Mesenchymal stem cell (in vitro differentiated cells and primary cell): ENCODE measurements at regions not wholly inside any gene's neighbourhood (a gene's known extent, or its start where the extent isn't known, plus 50 kb on each side); places are given as distances from the start of the nearest gene placed in this dataset.

ENCODE experiments used
- DNase-seq: peaks from one replicate; pipeline ENCODE4 v3.0.0-alpha.2; 2013
- H2AFZ ChIP-seq: one replicate; pipeline ENCODE4 v1.6.1; 2013; ENCODE audit warnings: low read depth, mild to moderate bottlenecking, control low read depth, inconsistent platforms, low read length, moderate library complexity
- H2AK5ac ChIP-seq: 2 replicates; pipeline ENCODE4 v1.6.1; 2013; ENCODE audit warnings: low read length, moderate library complexity, mild to moderate bottlenecking, inconsistent platforms; ENCODE audit not compliant: severe bottlenecking
- H2BK120ac ChIP-seq: one replicate; pipeline ENCODE4 v1.6.1; 2013; ENCODE audit warnings: low read depth, mild to moderate bottlenecking, inconsistent platforms, low read length, moderate library complexity
- H2BK12ac ChIP-seq, 2 experiments: one replicate each; pipeline ENCODE4 v1.6.1; 2013; ENCODE audit warnings: inconsistent platforms in 2 of 2, low read length in 2 of 2, mild to moderate bottlenecking in 2 of 2, moderate library complexity in 2 of 2, control low read depth in 1 of 2
- H2BK15ac ChIP-seq: one replicate; pipeline ENCODE4 v1.6.1; 2013; ENCODE audit warnings: mild to moderate bottlenecking, low read depth, inconsistent platforms; ENCODE audit not compliant: poor library complexity, severe bottlenecking
- H2BK5ac ChIP-seq: 2 replicates; pipeline ENCODE4 v1.6.1; 2013; ENCODE audit warnings: low read depth, mild to moderate bottlenecking, low read length, control low read depth, inconsistent platforms; ENCODE audit not compliant: poor library complexity, severe bottlenecking
- H3K14ac ChIP-seq, 2 experiments: one replicate each; pipeline ENCODE4 v1.6.1; 2013; ENCODE audit warnings: inconsistent platforms in 2 of 2, low read length in 2 of 2, control low read depth in 1 of 2, mild to moderate bottlenecking in 1 of 2, moderate library complexity in 1 of 2
- H3K18ac ChIP-seq, 2 experiments: one replicate each; pipeline ENCODE4 v1.6.1; 2013; ENCODE audit warnings: inconsistent platforms in 2 of 2, low read length in 2 of 2, control low read depth in 1 of 2, low read depth in 1 of 2, mild to moderate bottlenecking in 1 of 2
- H3K23ac ChIP-seq, 2 experiments: one replicate each; pipeline ENCODE4 v1.6.1; 2013; ENCODE audit warnings: inconsistent platforms in 2 of 2, low read length in 2 of 2, mild to moderate bottlenecking in 2 of 2, moderate library complexity in 2 of 2, control low read depth in 1 of 2
- H3K27ac ChIP-seq: 2 replicates; pipeline ENCODE4 v1.5.1; 2013; ENCODE audit warnings: mild to moderate bottlenecking, moderate library complexity, low read length, control low read depth, inconsistent platforms; ENCODE audit not compliant: poor library complexity, severe bottlenecking
- H3K27me3 ChIP-seq, 2 experiments: 2 replicates each; pipeline versions ENCODE4 v1.6.1 to v1.7.0; 2013; ENCODE audit warnings: low read length in 2 of 2, mild to moderate bottlenecking in 2 of 2, moderate library complexity in 2 of 2, control low read depth in 1 of 2, inconsistent platforms in 1 of 2; ENCODE audit not compliant: control insufficient read depth in 1 of 2, insufficient read depth in 1 of 2
- H3K36me3 ChIP-seq, 2 experiments: 2 replicates each; pipeline versions ENCODE4 v1.6.1 to v1.7.0; 2013; ENCODE audit warnings: low read length in 2 of 2, control low read depth in 1 of 2, inconsistent platforms in 1 of 2, low read depth in 1 of 2, mild to moderate bottlenecking in 1 of 2; ENCODE audit not compliant: insufficient read depth in 2 of 2, control insufficient read depth in 1 of 2
- H3K4ac ChIP-seq, 2 experiments: one replicate each; pipeline ENCODE4 v1.6.1; 2013; ENCODE audit warnings: inconsistent platforms in 2 of 2, low read length in 2 of 2, mild to moderate bottlenecking in 2 of 2, moderate library complexity in 2 of 2, control low read depth in 1 of 2, low read depth in 1 of 2
- H3K4me1 ChIP-seq: 2 replicates; pipeline ENCODE4 v1.6.1; 2013; ENCODE audit warnings: low read depth, low read length, control low read depth; ENCODE audit not compliant: control insufficient read depth, insufficient read depth
- H3K4me2 ChIP-seq: 2 replicates; pipeline ENCODE4 v1.6.1; 2013; ENCODE audit warnings: low read length, mild to moderate bottlenecking, inconsistent platforms; ENCODE audit not compliant: poor library complexity, severe bottlenecking
- H3K4me3 ChIP-seq, 2 experiments: 2 replicates each; pipeline versions ENCODE4 v1.5.1 to v1.7.0; 2013; ENCODE audit warnings: low read length in 2 of 2, mild to moderate bottlenecking in 2 of 2, control low read depth in 1 of 2, low read depth in 1 of 2; ENCODE audit not compliant: insufficient read depth in 1 of 2
- H3K79me1 ChIP-seq: replicated peaks from 2 replicates; pipeline ENCODE4 v1.6.1; 2013; ENCODE audit warnings: mild to moderate bottlenecking, control low read depth, low read length, inconsistent platforms; ENCODE audit not compliant: poor library complexity, severe bottlenecking
- H3K9ac ChIP-seq: 2 replicates; pipeline ENCODE4 v1.7.0; 2013; ENCODE audit warnings: mild to moderate bottlenecking, low read length, moderate library complexity
- H3K9me3 ChIP-seq: 2 replicates; pipeline ENCODE4 v1.7.0; 2013; ENCODE audit warnings: mild to moderate bottlenecking, low read length; ENCODE audit not compliant: control insufficient read depth
- H4K8ac ChIP-seq: one replicate; pipeline ENCODE4 v1.6.1; 2013; ENCODE audit warnings: inconsistent platforms, mild to moderate bottlenecking, low read length, moderate library complexity
- H4K91ac ChIP-seq: one replicate; pipeline ENCODE4 v1.6.1; 2013; ENCODE audit warnings: mild to moderate bottlenecking, low read length, inconsistent platforms
- WGBS: methylation state at CpG from one replicate; pipeline ENCODE4 v1.1.7; 2013; ENCODE audit warnings: mixed read lengths; 5-methylcytosine and 5-hydroxymethylcytosine counted together

DNA sequence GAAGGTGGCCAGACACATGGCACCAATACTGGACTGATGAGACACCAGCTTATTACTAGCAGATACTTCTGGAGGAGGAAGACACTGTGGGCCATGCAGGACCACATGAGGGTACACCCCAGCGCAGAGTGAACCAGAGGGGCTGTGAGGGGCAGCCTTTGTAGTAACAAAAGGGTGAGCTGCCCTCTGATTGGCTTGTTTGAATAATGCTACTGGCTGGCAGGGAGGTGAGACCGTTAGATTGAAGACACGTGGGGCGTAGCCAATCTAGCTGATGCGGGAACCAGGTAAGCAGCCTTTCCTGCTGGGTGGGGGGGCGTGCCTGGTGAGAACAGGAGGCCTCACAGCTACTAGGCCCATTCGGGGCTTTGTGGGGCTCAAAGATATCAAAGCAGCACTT, 102.8 kb upstream of the SEC14L1 start:
- Histone ChIP-seq H2BK15ac (no peak overlapping the region), H3K4ac (no peak overlapping the region), H4K8ac (no peak overlapping the region), H3K36me3 (no peaks in the 10 kb centered on the region), H2BK5ac (no peak overlapping the region), H2BK120ac (no peak overlapping the region), H3K4me3 (no peak overlapping the region), H3K9ac (no peak overlapping the region), H4K91ac (no peak overlapping the region), H3K9me3 (no peaks in the 10 kb centered on the region), H3K23ac (no peak overlapping the region), H2AK5ac (no peak overlapping the region), H3K14ac (no peak overlapping the region), H3K27me3 (peaks cover 43 to 71% of the 10 kb centered on the region in 2 experiments), H3K18ac (no peak overlapping the region), H3K4me2 (no peak overlapping the region), H3K79me1 (no peaks in the 10 kb centered on the region), H3K4me1 (no peaks in the 10 kb centered on the region), H2BK12ac (no peak overlapping the region), H3K27ac (no peak overlapping the region), H2AFZ (no peak overlapping the region)
- 85% methylated on average over 7 of the region's 7 CpGs for WGBS
- DNase-seq: no peak

DNA sequence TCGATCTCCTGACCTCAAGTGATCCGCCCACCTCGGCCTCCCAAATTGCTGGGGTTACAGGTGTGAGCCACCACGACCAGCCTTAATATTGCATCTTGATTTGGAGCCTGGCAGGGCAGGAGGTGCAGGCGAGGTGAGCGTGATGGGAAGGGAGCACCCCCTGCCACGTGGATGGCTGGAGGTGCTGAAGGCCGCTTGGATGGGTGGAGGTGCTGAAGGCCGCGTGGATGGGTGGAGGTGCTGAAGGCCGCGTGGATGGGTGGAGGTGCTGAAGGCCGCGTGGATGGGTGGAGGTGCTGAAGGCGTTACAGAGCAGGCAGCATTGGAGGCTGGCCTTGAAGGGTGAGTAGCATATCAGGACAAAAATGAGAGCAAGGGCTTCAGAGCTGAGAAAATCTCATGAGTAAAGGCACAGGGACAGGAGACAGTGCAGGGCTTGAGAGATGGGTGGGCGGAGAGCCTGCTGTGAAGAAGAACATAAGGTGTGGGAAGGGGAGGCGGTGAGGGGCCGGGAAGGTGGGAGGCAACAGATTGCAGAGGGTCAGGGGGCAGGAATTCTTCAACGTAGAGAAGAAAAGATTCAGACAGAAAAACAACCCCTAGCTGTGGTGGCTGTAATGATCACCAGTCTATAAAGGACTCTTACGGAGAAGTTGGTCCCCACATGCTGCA, 101.7 kb upstream of the SEC14L1 start:
- no peak overlapping the region for H3K9ac ChIP-seq
- H2BK120ac ChIP-seq: no peak overlapping the region
- no peak overlapping the region for H4K91ac ChIP-seq
- no peaks in the 10 kb centered on the region for H3K36me3 ChIP-seq
- peaks cover 43 to 63% of the 10 kb centered on the region in 2 experiments for H3K27me3 ChIP-seq
- no peak overlapping the region for H2BK5ac ChIP-seq
- H3K4me2 ChIP-seq: no peak overlapping the region
- no peaks in the 10 kb centered on the region for H3K4me1 ChIP-seq
- H2AFZ ChIP-seq: no peak overlapping the region
- H3K14ac ChIP-seq: no peak overlapping the region
- no peak overlapping the region for H3K18ac ChIP-seq
- H2BK12ac ChIP-seq: no peak overlapping the region
- H3K79me1 ChIP-seq: no peaks in the 10 kb centered on the region
- no peak overlapping the region for H2BK15ac ChIP-seq
- no peak overlapping the region for H4K8ac ChIP-seq
- H3K4me3 ChIP-seq: no peak overlapping the region
- 87% methylated on average over 20 of the region's 20 CpGs for WGBS
- no peak overlapping the region for H3K23ac ChIP-seq
- no peak overlapping the region for H3K4ac ChIP-seq
- H3K27ac ChIP-seq: no peak overlapping the region
- no peak overlapping the region for H2AK5ac ChIP-seq
- DNase-seq: no peak
- no peaks in the 10 kb centered on the region for H3K9me3 ChIP-seq

DNA sequence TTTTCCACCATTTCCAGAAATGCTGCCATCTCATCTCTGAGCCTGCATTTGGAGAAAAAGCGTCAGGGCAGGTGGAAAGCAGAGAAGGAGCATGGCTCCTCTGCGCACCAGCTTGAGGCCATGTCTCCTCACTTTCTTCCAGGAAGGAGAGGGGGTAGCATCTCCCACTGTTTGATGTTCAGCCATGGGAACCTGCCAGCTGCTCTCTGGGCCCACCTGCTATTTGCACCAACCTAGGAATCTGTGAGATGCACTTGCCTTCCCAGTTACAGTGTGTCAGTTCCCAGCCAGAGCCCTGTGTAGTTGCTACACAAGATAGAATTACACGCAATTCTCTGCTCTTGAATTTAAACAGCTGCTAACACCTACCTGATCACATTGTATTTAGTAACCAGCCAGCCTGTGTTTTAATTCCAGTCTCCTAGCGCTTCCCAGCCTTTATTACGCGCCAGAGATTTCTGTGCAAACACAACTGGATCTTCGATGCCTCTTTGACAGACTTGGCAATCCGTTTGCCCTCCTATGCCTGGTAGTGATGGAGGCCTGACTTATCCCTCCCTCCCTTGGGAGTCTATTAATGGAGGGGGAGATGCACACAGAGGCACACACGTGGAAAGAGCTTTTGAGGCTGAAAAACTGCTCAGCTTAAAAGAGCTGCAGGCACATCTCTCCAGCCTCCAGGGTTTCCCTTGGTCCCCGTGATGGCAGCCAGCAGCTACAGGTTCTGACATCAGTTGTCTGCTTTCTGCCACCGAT, 98.1 kb upstream of the SEC14L1 start:
- no peak overlapping the region for H2BK120ac ChIP-seq
- no peak overlapping the region for H3K4me2 ChIP-seq
- no peaks in the 10 kb centered on the region for H3K9me3 ChIP-seq
- H4K8ac ChIP-seq: no peak overlapping the region
- no peak overlapping the region for H2BK12ac ChIP-seq
- no peak overlapping the region for H3K14ac ChIP-seq
- no peak overlapping the region for H3K9ac ChIP-seq
- no peaks in the 10 kb centered on the region for H3K36me3 ChIP-seq
- no peaks in the 10 kb centered on the region for H3K4me1 ChIP-seq
- 83% methylated on average over 11 of the region's 11 CpGs for WGBS
- no peak overlapping the region for H3K4ac ChIP-seq
- H2BK5ac ChIP-seq: no peak overlapping the region
- no peak overlapping the region for H3K23ac ChIP-seq
- no peak overlapping the region for H4K91ac ChIP-seq
- peaks cover 13 to 32% of the 10 kb centered on the region in 2 experiments for H3K27me3 ChIP-seq
- H3K27ac ChIP-seq: no peak overlapping the region
- H2BK15ac ChIP-seq: no peak overlapping the region
- no peak overlapping the region for H2AK5ac ChIP-seq
- no peak overlapping the region for H3K4me3 ChIP-seq
- DNase-seq: no peak
- H3K18ac ChIP-seq: no peak overlapping the region
- H2AFZ ChIP-seq: no peak overlapping the region
- H3K79me1 ChIP-seq: no peaks in the 10 kb centered on the region

DNA sequence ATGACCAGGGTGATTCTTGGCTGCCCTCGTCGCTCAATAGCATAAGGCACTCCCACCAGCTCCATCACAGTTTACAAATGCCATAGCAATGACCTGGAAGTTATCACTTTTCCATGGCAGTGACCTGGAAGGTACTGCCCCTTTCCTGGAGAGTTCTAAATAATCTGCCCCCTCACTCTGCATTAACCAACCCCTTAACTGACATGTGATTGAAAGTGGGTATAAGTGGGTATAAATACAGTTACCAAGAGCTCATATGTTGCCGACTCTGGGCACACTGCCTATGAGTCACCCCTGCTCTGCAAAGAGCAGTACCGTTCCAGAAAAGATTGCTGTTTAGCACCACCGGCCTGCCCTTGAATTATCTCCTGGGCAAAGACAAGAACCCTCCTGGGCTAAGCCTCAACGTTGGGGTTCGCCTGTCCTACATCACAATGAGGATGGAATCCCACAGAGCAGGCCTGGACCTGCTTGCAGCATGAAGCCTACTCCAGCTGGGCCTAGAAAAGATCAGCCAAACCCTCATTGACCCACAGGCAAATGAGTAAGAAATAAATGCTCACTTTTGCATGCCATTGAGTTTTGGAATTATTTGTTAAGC, 95.2 kb upstream of the SEC14L1 start:
- no peaks in the 10 kb centered on the region for H3K4me1 ChIP-seq
- no peak overlapping the region for H3K9ac ChIP-seq
- H4K91ac ChIP-seq: no peak overlapping the region
- no peak overlapping the region for H3K18ac ChIP-seq
- no peaks in the 10 kb centered on the region for H3K9me3 ChIP-seq
- no peaks in the 10 kb centered on the region for H3K79me1 ChIP-seq
- DNase-seq: no peak
- H3K4ac ChIP-seq: no peak overlapping the region
- no peak overlapping the region for H2AK5ac ChIP-seq
- 90% methylated on average over 7 of the region's 7 CpGs for WGBS
- no peak overlapping the region for H3K23ac ChIP-seq
- H4K8ac ChIP-seq: no peak overlapping the region
- no peak overlapping the region for H2BK15ac ChIP-seq
- no peak overlapping the region for H3K4me2 ChIP-seq
- no peak overlapping the region for H3K14ac ChIP-seq
- H2BK12ac ChIP-seq: no peak overlapping the region
- H3K36me3 ChIP-seq: no peaks in the 10 kb centered on the region
- no peak overlapping the region for H2AFZ ChIP-seq
- peaks cover 24 to 39% of the 10 kb centered on the region in 2 experiments for H3K27me3 ChIP-seq
- H2BK5ac ChIP-seq: no peak overlapping the region
- H2BK120ac ChIP-seq: no peak overlapping the region
- no peak overlapping the region for H3K4me3 ChIP-seq
- no peak overlapping the region for H3K27ac ChIP-seq
